DND-41 (cell line): ENCODE measurements at regions not wholly inside any gene's neighbourhood (a gene's known extent, or its start where the extent isn't known, plus 50 kb on each side); places are given as distances from the start of the nearest gene placed in this dataset.

Experiments used
- CTCF ChIP-seq: IDR thresholded peaks from 2 replicates; pipeline ENCODE4 v1.5.1; 2012; ENCODE audit warnings: borderline replicate concordance, low read length, moderate library complexity, mild to moderate bottlenecking; ENCODE audit not compliant: poor library complexity, severe bottlenecking; ENCODE audit errors: extremely low read depth
- EZH2 ChIP-seq: IDR thresholded peaks from 3 replicates; pipeline ENCODE4 v1.6.1; 2012; ENCODE audit warnings: borderline replicate concordance, low read depth, mild to moderate bottlenecking, moderate library complexity, low read length, inconsistent platforms; ENCODE audit not compliant: severe bottlenecking

GRCh38 chr3:164730815-164731360 is 347.4 kb downstream of the SI start:
- TF ChIP-seq CTCF: no peak
- no peak for TF ChIP-seq EZH2
